ENCODE measurements at regions not wholly inside any gene's neighbourhood (a gene's known extent, or its start where the extent isn't known, plus 50 kb on each side); places are given as distances from the start of the nearest gene placed in this dataset.

GRCh38 chr5:3077684-3078083 is 326.2 kb upstream of the IRX2 start:
- Histone ChIP-seq H3K4me3 (ENCODE audit: low read depth, low read length) (no peak overlapping the region), H3K27me3 (ENCODE audit: control insufficient read depth, insufficient read depth, low read length) (no peaks in the 10 kb centered on the region), H3K36me3 (ENCODE audit: control insufficient read depth, insufficient read depth, low read length) (no peaks in the 10 kb centered on the region)
- POLR2A ChIA-PET = no interaction called here
- no peak for DNase-seq (ENCODE audit: low read depth)
- no peak for TF ChIP-seq CTCF (IDR thresholded peaks at IDR 0.05; ENCODE audit: insufficient read depth, low read depth, low read length)
- CTCF ChIA-PET = no interaction called here

GRCh38 chr5:3075309-3075708 is 323.8 kb upstream of the IRX2 start:
- POLR2A ChIA-PET = no interaction called here

GRCh38 chr5:3068401-3068800 is 316.9 kb upstream of the IRX2 start:
- POLR2A ChIA-PET = no interaction called here
- no peaks in the 10 kb centered on the region for H3K36me3 ChIP-seq (ENCODE audit: control insufficient read depth, insufficient read depth, low read length)
- no peak for TF ChIP-seq CTCF (IDR thresholded peaks at IDR 0.05; ENCODE audit: insufficient read depth, low read depth, low read length)
- no peak overlapping the region for H3K4me3 ChIP-seq (ENCODE audit: low read depth, low read length)
- no peaks in the 10 kb centered on the region for H3K27me3 ChIP-seq (ENCODE audit: control insufficient read depth, insufficient read depth, low read length)
- CTCF ChIA-PET = no interaction called here
- DNase-seq (ENCODE audit: low read depth) = no peak

More at GRCh38 chr5:3075309-3075708, 323.8 kb upstream of the IRX2 start:
- CTCF ChIA-PET = no interaction called here
- Histone ChIP-seq H3K4me3 (ENCODE audit: low read depth, low read length) (no peak overlapping the region), H3K27me3 (ENCODE audit: control insufficient read depth, insufficient read depth, low read length) (no peaks in the 10 kb centered on the region), H3K36me3 (ENCODE audit: control insufficient read depth, insufficient read depth, low read length) (no peaks in the 10 kb centered on the region)
- no peak for DNase-seq (ENCODE audit: low read depth)
- no peak for TF ChIP-seq CTCF (IDR thresholded peaks at IDR 0.05; ENCODE audit: insufficient read depth, low read depth, low read length)

- H3K36me3 ChIP-seq (ENCODE audit: control insufficient read depth, insufficient read depth, low read length) = no peaks in the 10 kb centered on the region
- DNase-seq (ENCODE audit: low read depth) = no peak
- ChIA-PET CTCF (no interaction called here), POLR2A (no interaction called here)
- no peak overlapping the region for H3K4me3 ChIP-seq (ENCODE audit: low read depth, low read length)
- H3K27me3 ChIP-seq (ENCODE audit: control insufficient read depth, insufficient read depth, low read length) = no peaks in the 10 kb centered on the region
- no peak for TF ChIP-seq CTCF (IDR thresholded peaks at IDR 0.05; ENCODE audit: insufficient read depth, low read depth, low read length)
Measured at GRCh38 chr5:3060283-3060682, 308.8 kb upstream of the IRX2 start.

- ChIA-PET CTCF (no interaction called here), POLR2A (no interaction called here)
- DNase-seq (ENCODE audit: low read depth) = no peak
- Histone ChIP-seq H3K36me3 (ENCODE audit: control insufficient read depth, insufficient read depth, low read length) (no peaks in the 10 kb centered on the region), H3K4me3 (ENCODE audit: low read depth, low read length) (no peak overlapping the region), H3K27me3 (ENCODE audit: control insufficient read depth, insufficient read depth, low read length) (no peaks in the 10 kb centered on the region)
- no peak for TF ChIP-seq CTCF (IDR thresholded peaks at IDR 0.05; ENCODE audit: insufficient read depth, low read depth, low read length)
Measured at GRCh38 chr5:3059488-3059887, 308.0 kb upstream of the IRX2 start.
